OCI-LY1 (cell line): ENCODE measurements at regions not wholly inside any gene's neighbourhood (a gene's known extent, or its start where the extent isn't known, plus 50 kb on each side); places are given as distances from the start of the nearest gene placed in this dataset.

Experiments used
- CTCF ChIP-seq: fragments of 200-600 bp; sonication (generic), shearing (Covaris generic); IDR thresholded peaks from 2 replicates; pipeline ENCODE4 v1.5.1; 2017; ENCODE audit warnings: mild to moderate bottlenecking, antibody characterized with exemption, low read length, moderate library complexity, mixed read lengths
- EZH2 ChIP-seq: fragments of 200-600 bp; sonication (generic), shearing (Covaris generic); IDR thresholded peaks from 2 replicates; pipeline ENCODE4 v1.8.0; 2017; ENCODE audit warnings: borderline replicate concordance, mixed run types, mild to moderate bottlenecking, antibody characterized with exemption, low read length, moderate library complexity, mixed read lengths

GRCh38 chr2:12110074-12110473, 363.6 kb downstream of the LPIN1 start:
- TF ChIP-seq CTCF = no peak
- TF ChIP-seq EZH2 = no peak
